H1 (cell line): ENCODE measurements at regions not wholly inside any gene's neighbourhood (a gene's known extent, or its start where the extent isn't known, plus 50 kb on each side); places are given as distances from the start of the nearest gene placed in this dataset.

ENCODE experiments used
- E2F6 ChIP-seq: IDR thresholded peaks from 2 replicates; pipeline ENCODE4 v1.6.1; 2012; ENCODE audit warnings: inconsistent platforms
- EZH2 ChIP-seq: fragments of 200-600 bp; sonication (generic); IDR thresholded peaks from 2 replicates; pipeline ENCODE4 v1.7.1; 2012; ENCODE audit warnings: low read depth, mild to moderate bottlenecking, moderate library complexity, low read length, inconsistent platforms; ENCODE audit not compliant: severe bottlenecking
- KDM1A ChIP-seq: fragments of 200-600, 300-600 bp; sonication (generic); IDR thresholded peaks from 2 replicates; pipeline ENCODE4 v1.7.1; 2016; ENCODE audit warnings: mild to moderate bottlenecking, low read length, borderline replicate concordance
- POLR2A ChIP-seq, 2 experiments: IDR thresholded peaks; 1 replicate in 1 of 2; 2 replicates in 1 of 2; pipeline ENCODE4 v1.6.1; 2011; ENCODE audit warnings: low read depth in 2 of 2, low read length in 2 of 2, mild to moderate bottlenecking in 2 of 2; ENCODE audit errors: control extremely low read depth in 1 of 2
- POLR2AphosphoS5 ChIP-seq: IDR thresholded peaks from 2 replicates; pipeline ENCODE4 v1.6.1; 2011; ENCODE audit warnings: low read depth, low read length
- SAP30 ChIP-seq: fragments of 300-600 bp; sonication (generic); IDR thresholded peaks from 2 replicates; pipeline ENCODE4 v1.7.1; 2012; ENCODE audit warnings: low read length, moderate library complexity, mild to moderate bottlenecking, inconsistent platforms; ENCODE audit not compliant: insufficient read depth, insufficient replicate concordance
- TBP ChIP-seq: IDR thresholded peaks from 2 replicates; pipeline ENCODE4 v1.6.1; 2011; ENCODE audit warnings: low read depth, low read length, improper control_type of control experiment
- ZNF274 ChIP-seq: IDR thresholded peaks from 2 replicates; pipeline ENCODE4 v1.7.0; 2012; ENCODE audit warnings: low read length, borderline replicate concordance; ENCODE audit errors: extremely low read depth
- TF ChIP-seq, protein P1 (sequence below), 3 experiments: IDR thresholded peaks; 1 replicate in 2 of 3; 2 replicates in 1 of 3; pipeline versions ENCODE4 v1.5.1 to v1.6.1; 2011; ENCODE audit warnings: low read length in 3 of 3, mild to moderate bottlenecking in 3 of 3, inconsistent platforms in 2 of 3, low read depth in 1 of 3, moderate library complexity in 1 of 3; ENCODE audit not compliant: insufficient read depth in 1 of 3; ENCODE audit errors: control extremely low read depth in 1 of 3

- TF ChIP-seq ZNF274 (no peak), KDM1A (no peak), E2F6 (no peak), EZH2 (no peak), TBP (no peak), SAP30 (no peak), POLR2AphosphoS5 (no peak), POLR2A (IDR thresholded peaks at IDR 0.05; ENCODE audit: control extremely low read depth in 1 of 2, low read depth in 2 of 2, low read length in 2 of 2) (no peak)
- TF ChIP-seq, protein P1, sequence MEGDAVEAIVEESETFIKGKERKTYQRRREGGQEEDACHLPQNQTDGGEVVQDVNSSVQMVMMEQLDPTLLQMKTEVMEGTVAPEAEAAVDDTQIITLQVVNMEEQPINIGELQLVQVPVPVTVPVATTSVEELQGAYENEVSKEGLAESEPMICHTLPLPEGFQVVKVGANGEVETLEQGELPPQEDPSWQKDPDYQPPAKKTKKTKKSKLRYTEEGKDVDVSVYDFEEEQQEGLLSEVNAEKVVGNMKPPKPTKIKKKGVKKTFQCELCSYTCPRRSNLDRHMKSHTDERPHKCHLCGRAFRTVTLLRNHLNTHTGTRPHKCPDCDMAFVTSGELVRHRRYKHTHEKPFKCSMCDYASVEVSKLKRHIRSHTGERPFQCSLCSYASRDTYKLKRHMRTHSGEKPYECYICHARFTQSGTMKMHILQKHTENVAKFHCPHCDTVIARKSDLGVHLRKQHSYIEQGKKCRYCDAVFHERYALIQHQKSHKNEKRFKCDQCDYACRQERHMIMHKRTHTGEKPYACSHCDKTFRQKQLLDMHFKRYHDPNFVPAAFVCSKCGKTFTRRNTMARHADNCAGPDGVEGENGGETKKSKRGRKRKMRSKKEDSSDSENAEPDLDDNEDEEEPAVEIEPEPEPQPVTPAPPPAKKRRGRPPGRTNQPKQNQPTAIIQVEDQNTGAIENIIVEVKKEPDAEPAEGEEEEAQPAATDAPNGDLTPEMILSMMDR (IDR thresholded peaks at IDR 0.05; ENCODE audit: control extremely low read depth in 1 of 3, insufficient read depth in 1 of 3, low read depth in 1 of 3, low read length in 3 of 3), result no peak
Measured at GRCh38 chr6:41459738-41460137, 86.4 kb upstream of the FOXP4 start.
